ENCODE measurements at regions not wholly inside any gene's neighbourhood (a gene's known extent, or its start where the extent isn't known, plus 50 kb on each side); places are given as distances from the start of the nearest gene placed in this dataset.
"Not testable (repeated sequence)": the region's sequence is repeated elsewhere in the genome, so short reads cannot be mapped to it uniquely, and the experiment has no call there.

- not testable (repeated sequence) for H3K36me3 ChIP-seq (ENCODE audit: insufficient read depth); DNase-seq (ENCODE audit: extremely low spot score); H3K4me3 ChIP-seq (ENCODE audit: low read depth, low read length); H3K27ac ChIP-seq (ENCODE audit: low read depth); H3K4me1 ChIP-seq (ENCODE audit: insufficient read depth)
- whole genome bisulfite sequencing, result 91% methylated on average over 1 of the region's 1 CpG
Observed at GRCh38 chrX:140114059-140114458, 148.7 kb upstream of the CXorf66 start.

- 26% methylated on average over 1 of the region's 1 CpG for WGBS
Observed at GRCh38 chrX:140110081-140110650, 144.8 kb upstream of the CXorf66 start.

GRCh38 chrX:140104760-140105159, 139.4 kb upstream of the CXorf66 start:
- H3K27ac ChIP-seq (ENCODE audit: low read depth), result no peak overlapping the region
- no peaks in the 10 kb centered on the region for H3K4me1 ChIP-seq (ENCODE audit: insufficient read depth)
- H3K4me3 ChIP-seq (ENCODE audit: low read depth, low read length), result no peak overlapping the region
- H3K36me3 ChIP-seq (ENCODE audit: insufficient read depth), result no peaks in the 10 kb centered on the region
- no peak for DNase-seq (ENCODE audit: extremely low spot score)
- WGBS, result 74% methylated on average over 3 of the region's 3 CpGs

More at GRCh38 chrX:140110081-140110650, 144.8 kb upstream of the CXorf66 start:
- no peak for DNase-seq (ENCODE audit: extremely low spot score)
- Histone ChIP-seq H3K4me3 (ENCODE audit: low read depth, low read length) (no peak overlapping the region), H3K4me1 (ENCODE audit: insufficient read depth) (no peaks in the 10 kb centered on the region), H3K27ac (ENCODE audit: low read depth) (no peak overlapping the region), H3K36me3 (ENCODE audit: insufficient read depth) (no peaks in the 10 kb centered on the region)

- Histone ChIP-seq H3K4me1 (ENCODE audit: insufficient read depth) (no peaks in the 10 kb centered on the region), H3K36me3 (ENCODE audit: insufficient read depth) (no peaks in the 10 kb centered on the region), H3K4me3 (ENCODE audit: low read depth, low read length) (no peak overlapping the region), H3K27ac (ENCODE audit: low read depth) (no peak overlapping the region)
- WGBS, result 19% methylated on average over 4 of the region's 4 CpGs
- DNase-seq (ENCODE audit: extremely low spot score), result no peak
Observed at GRCh38 chrX:140099221-140099620, 133.9 kb upstream of the CXorf66 start.

GRCh38 chrX:140092121-140092520, 126.8 kb upstream of the CXorf66 start:
- no peak overlapping the region for H3K4me3 ChIP-seq (ENCODE audit: low read depth, low read length)
- no peaks in the 10 kb centered on the region for H3K36me3 ChIP-seq (ENCODE audit: insufficient read depth)
- DNase-seq (ENCODE audit: extremely low spot score), result no peak
- no peak overlapping the region for H3K27ac ChIP-seq (ENCODE audit: low read depth)
- WGBS, result 89% methylated on average over 26 of the region's 26 CpGs
- no peaks in the 10 kb centered on the region for H3K4me1 ChIP-seq (ENCODE audit: insufficient read depth)

GRCh38 chrX:140091125-140091886, 126.0 kb upstream of the CXorf66 start:
- Histone ChIP-seq H3K4me1 (ENCODE audit: insufficient read depth) (no peaks in the 10 kb centered on the region), H3K27ac (ENCODE audit: low read depth) (no peak overlapping the region), H3K36me3 (ENCODE audit: insufficient read depth) (no peaks in the 10 kb centered on the region), H3K4me3 (ENCODE audit: low read depth, low read length) (peak overlapping the region; percentile 42)
- WGBS, result under 1% methylated on average over 77 of the region's 88 CpGs
- no peak for DNase-seq (ENCODE audit: extremely low spot score)

GRCh38 chrX:140090800-140091124, 125.4 kb upstream of the CXorf66 start:
- no peaks in the 10 kb centered on the region for H3K36me3 ChIP-seq (ENCODE audit: insufficient read depth)
- no peak overlapping the region for H3K27ac ChIP-seq (ENCODE audit: low read depth)
- no peak for DNase-seq (ENCODE audit: extremely low spot score)
- peak overlapping the region; percentile 42 for H3K4me3 ChIP-seq (ENCODE audit: low read depth, low read length)
- no peaks in the 10 kb centered on the region for H3K4me1 ChIP-seq (ENCODE audit: insufficient read depth)
- 6% methylated on average over 15 of the region's 15 CpGs for WGBS

GRCh38 chrX:140088438-140088837, 123.1 kb upstream of the CXorf66 start:
- no peak for DNase-seq (ENCODE audit: extremely low spot score)
- H3K27ac ChIP-seq (ENCODE audit: low read depth), result no peak overlapping the region
- no peaks in the 10 kb centered on the region for H3K4me1 ChIP-seq (ENCODE audit: insufficient read depth)
- 82% methylated on average over 2 of the region's 2 CpGs for WGBS
- H3K4me3 ChIP-seq (ENCODE audit: low read depth, low read length), result no peak overlapping the region
- H3K36me3 ChIP-seq (ENCODE audit: insufficient read depth), result no peaks in the 10 kb centered on the region

- no peak for DNase-seq (ENCODE audit: extremely low spot score)
- no peaks in the 10 kb centered on the region for H3K36me3 ChIP-seq (ENCODE audit: insufficient read depth)
- H3K4me1 ChIP-seq (ENCODE audit: insufficient read depth), result no peaks in the 10 kb centered on the region
- WGBS, result 56% methylated on average over 4 of the region's 4 CpGs
- no peak overlapping the region for H3K27ac ChIP-seq (ENCODE audit: low read depth)
- no peak overlapping the region for H3K4me3 ChIP-seq (ENCODE audit: low read depth, low read length)
Observed at GRCh38 chrX:140087875-140088274, 122.6 kb upstream of the CXorf66 start.

GRCh38 chrX:140086691-140087090, 121.4 kb upstream of the CXorf66 start:
- no peaks in the 10 kb centered on the region for H3K4me1 ChIP-seq (ENCODE audit: insufficient read depth)
- H3K36me3 ChIP-seq (ENCODE audit: insufficient read depth), result no peaks in the 10 kb centered on the region
- no peak overlapping the region for H3K27ac ChIP-seq (ENCODE audit: low read depth)
- no peak overlapping the region for H3K4me3 ChIP-seq (ENCODE audit: low read depth, low read length)
- no peak for DNase-seq (ENCODE audit: extremely low spot score)

GRCh38 chrX:140074851-140075250, 109.5 kb upstream of the CXorf66 start:
- H3K27ac ChIP-seq (ENCODE audit: low read depth), result not testable (repeated sequence)

GRCh38 chrX:140071037-140071436, 105.7 kb upstream of the CXorf66 start:
- no peak overlapping the region for H3K4me3 ChIP-seq (ENCODE audit: low read depth, low read length)
- H3K36me3 ChIP-seq (ENCODE audit: insufficient read depth), result no peaks in the 10 kb centered on the region
- H3K27ac ChIP-seq (ENCODE audit: low read depth), result no peak overlapping the region
- no peaks in the 10 kb centered on the region for H3K4me1 ChIP-seq (ENCODE audit: insufficient read depth)
- DNase-seq (ENCODE audit: extremely low spot score), result no peak

More at GRCh38 chrX:140074851-140075250, 109.5 kb upstream of the CXorf66 start:
- not testable (repeated sequence) for H3K4me1 ChIP-seq (ENCODE audit: insufficient read depth); H3K36me3 ChIP-seq (ENCODE audit: insufficient read depth); DNase-seq (ENCODE audit: extremely low spot score); H3K4me3 ChIP-seq (ENCODE audit: low read depth, low read length)
- WGBS, result no CpG with 5 or more reads among the region's 2 CpGs

GRCh38 chrX:140065961-140066662, 100.8 kb upstream of the CXorf66 start:
- no peak overlapping the region for H3K27ac ChIP-seq (ENCODE audit: low read depth)
- H3K4me3 ChIP-seq (ENCODE audit: low read depth, low read length), result no peak overlapping the region
- H3K4me1 ChIP-seq (ENCODE audit: insufficient read depth), result no peaks in the 10 kb centered on the region
- DNase-seq (ENCODE audit: extremely low spot score), result no peak
- WGBS, result 73% methylated on average over 3 of the region's 3 CpGs
- no peaks in the 10 kb centered on the region for H3K36me3 ChIP-seq (ENCODE audit: insufficient read depth)

GRCh38 chrX:140064993-140065392, 99.7 kb upstream of the CXorf66 start:
- 42% methylated on average over 4 of the region's 4 CpGs for WGBS

More at GRCh38 chrX:140064993-140065392, 99.7 kb upstream of the CXorf66 start:
- Histone ChIP-seq H3K4me3 (ENCODE audit: low read depth, low read length) (no peak overlapping the region), H3K36me3 (ENCODE audit: insufficient read depth) (no peaks in the 10 kb centered on the region), H3K4me1 (ENCODE audit: insufficient read depth) (no peaks in the 10 kb centered on the region), H3K27ac (ENCODE audit: low read depth) (no peak overlapping the region)
- no peak for DNase-seq (ENCODE audit: extremely low spot score)

All from urinary bladder (tissue), 3 donors.